22Rv1 (cell line): ENCODE measurements at regions not wholly inside any gene's neighbourhood (a gene's known extent, or its start where the extent isn't known, plus 50 kb on each side); places are given as distances from the start of the nearest gene placed in this dataset.

ENCODE experiments used
- H3K27ac ChIP-seq: fragments of 450-650 bp; 2 replicates; pipeline ENCODE4 v1.5.1; 2017
- ZFX ChIP-seq: fragments of 450-650 bp; IDR thresholded peaks from 2 replicates; pipeline ENCODE4 v1.6.1; 2017; ENCODE audit warnings: antibody characterized with exemption, borderline replicate concordance
- TF ChIP-seq, protein P1 (sequence below): fragments of 450-650 bp; IDR thresholded peaks from 2 replicates; pipeline ENCODE4 v1.5.1; 2017; ENCODE audit warnings: mild to moderate bottlenecking

DNA sequence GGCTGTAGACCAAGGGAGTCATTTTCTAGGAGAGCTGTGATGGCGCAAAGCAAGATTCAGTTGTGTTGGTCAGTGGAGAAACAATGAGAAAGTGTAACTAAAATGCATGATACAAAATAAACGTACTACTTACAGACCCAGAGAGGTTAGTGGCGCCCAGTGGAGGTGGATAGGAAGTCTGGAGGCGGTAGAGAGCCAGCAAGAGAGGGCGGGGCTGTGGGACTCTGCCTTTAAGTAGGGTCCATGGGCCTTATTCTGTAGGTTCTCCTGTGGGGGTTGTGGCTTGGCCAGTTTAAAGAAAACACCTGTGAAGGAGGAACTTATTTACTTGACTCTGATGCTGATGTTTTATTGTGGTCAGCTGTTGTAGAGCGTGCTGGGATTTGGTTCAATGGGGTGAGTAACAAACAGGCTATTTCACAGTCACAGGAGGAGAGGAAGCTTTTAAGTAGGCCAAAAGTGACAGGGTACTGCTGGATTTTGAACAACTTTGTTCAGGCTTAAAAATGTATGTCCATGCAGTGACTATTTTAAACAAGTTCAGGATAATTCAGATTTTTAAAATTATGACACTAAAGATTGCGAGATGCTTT is 1097.7 kb downstream of the TMTC2 start:
- TF ChIP-seq, protein P1, sequence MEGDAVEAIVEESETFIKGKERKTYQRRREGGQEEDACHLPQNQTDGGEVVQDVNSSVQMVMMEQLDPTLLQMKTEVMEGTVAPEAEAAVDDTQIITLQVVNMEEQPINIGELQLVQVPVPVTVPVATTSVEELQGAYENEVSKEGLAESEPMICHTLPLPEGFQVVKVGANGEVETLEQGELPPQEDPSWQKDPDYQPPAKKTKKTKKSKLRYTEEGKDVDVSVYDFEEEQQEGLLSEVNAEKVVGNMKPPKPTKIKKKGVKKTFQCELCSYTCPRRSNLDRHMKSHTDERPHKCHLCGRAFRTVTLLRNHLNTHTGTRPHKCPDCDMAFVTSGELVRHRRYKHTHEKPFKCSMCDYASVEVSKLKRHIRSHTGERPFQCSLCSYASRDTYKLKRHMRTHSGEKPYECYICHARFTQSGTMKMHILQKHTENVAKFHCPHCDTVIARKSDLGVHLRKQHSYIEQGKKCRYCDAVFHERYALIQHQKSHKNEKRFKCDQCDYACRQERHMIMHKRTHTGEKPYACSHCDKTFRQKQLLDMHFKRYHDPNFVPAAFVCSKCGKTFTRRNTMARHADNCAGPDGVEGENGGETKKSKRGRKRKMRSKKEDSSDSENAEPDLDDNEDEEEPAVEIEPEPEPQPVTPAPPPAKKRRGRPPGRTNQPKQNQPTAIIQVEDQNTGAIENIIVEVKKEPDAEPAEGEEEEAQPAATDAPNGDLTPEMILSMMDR, result no peak
- TF ChIP-seq ZFX, result no peak
- no peak overlapping the region for H3K27ac ChIP-seq

DNA sequence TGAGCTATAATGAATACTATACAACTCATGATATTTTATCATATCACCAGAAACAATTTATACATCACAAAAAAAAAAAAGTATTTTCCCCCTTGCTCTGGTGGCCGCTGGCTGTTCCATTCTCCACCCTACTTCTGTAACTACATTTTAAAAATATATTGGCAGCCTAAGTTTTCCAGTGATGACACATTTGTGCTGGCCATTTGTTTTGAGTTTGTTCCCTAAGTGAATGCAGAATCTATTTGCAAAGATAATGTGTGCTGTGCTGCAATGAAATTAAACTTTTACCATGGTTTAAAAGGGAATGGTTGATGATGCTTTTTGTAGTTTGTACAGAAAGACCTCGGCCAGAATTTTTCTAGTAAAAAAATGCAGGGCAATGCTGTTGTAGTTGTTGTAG is 1092.8 kb downstream of the TMTC2 start:
- TF ChIP-seq, protein P1, result no peak
- no peak for TF ChIP-seq ZFX
- H3K27ac ChIP-seq, result no peak overlapping the region

GRCh38 chr12:83769151-83769550 is 1082.4 kb downstream of the TMTC2 start:
- no peak overlapping the region for H3K27ac ChIP-seq
- TF ChIP-seq ZFX, result no peak
- TF ChIP-seq, protein P1, result no peak

GRCh38 chr12:83767723-83768122 is 1081.0 kb downstream of the TMTC2 start:
- H3K27ac ChIP-seq, result no peak overlapping the region
- TF ChIP-seq, protein P1, result no peak
- no peak for TF ChIP-seq ZFX

DNA sequence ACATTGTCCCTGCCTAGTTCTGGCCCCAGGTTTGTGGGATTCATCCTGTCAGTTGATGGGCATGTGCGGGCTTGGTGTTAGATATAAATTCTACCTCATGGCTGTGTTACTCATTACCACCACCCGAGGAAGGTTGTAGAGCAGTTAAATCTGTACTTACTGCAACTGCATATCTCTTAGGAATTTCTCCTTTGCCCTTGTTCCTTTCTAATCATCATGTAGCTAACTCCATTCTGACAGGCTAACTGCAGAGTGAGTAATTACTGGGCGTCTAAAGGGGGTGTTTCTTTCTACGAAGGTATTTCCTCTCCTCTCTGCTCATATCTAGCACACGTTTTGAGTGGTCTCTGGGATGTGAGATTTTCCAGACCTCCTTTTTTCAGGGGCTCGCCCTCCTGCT is 1076.7 kb downstream of the TMTC2 start:
- no peak overlapping the region for H3K27ac ChIP-seq
- no peak for TF ChIP-seq ZFX

GRCh38 chr12:83759906-83760305 is 1073.2 kb downstream of the TMTC2 start:
- no peak overlapping the region for H3K27ac ChIP-seq
- TF ChIP-seq ZFX, result no peak
- TF ChIP-seq, protein P1, result no peak

DNA sequence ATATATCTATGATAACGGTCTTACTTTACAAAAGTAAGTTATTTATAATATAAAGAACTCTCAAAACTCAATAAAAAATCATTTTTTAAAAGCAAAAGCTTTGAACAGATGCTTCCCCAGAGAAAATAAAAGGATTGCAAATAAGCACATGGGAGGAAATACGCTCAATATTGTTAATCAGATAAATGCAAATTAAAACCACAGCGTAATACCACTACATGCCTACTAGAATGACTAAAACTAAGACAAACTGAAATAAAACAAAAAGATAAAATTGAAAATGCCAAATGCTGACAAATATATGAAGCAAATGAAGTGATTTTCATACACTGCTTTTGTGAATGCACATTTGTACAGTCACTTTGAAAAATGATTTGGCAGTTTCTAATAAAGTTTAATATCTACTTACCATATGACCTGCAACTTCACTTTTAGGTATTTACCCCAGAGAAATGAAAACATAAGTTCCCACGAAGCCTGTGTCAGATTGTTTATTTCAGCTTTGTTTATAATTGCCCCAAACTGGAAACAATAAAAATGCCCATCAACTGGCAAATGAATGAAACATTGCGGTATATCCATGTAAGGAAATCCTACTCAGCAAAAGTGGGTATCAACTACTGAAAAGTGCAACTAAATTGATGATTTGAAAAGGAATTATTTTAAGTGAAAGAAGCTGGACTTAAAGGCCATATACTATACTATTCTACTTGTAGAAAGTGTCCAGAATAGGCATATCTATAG is 1072.4 kb downstream of the TMTC2 start:
- no peak overlapping the region for H3K27ac ChIP-seq
- TF ChIP-seq ZFX, result no peak
- TF ChIP-seq, protein P1, result no peak
